ENCODE measurements at regions not wholly inside any gene's neighbourhood (a gene's known extent, or its start where the extent isn't known, plus 50 kb on each side); places are given as distances from the start of the nearest gene placed in this dataset.

GRCh38 chr6:9878535-9878934, 536.3 kb downstream of the TFAP2A start:
- WGBS, 2 donors = 30 to 34% methylated on average over 1 of the region's 1 CpG
- H3K36me3 ChIP-seq = no peaks in the 10 kb centered on the region
- H3K9me3 ChIP-seq = peaks cover 0 to 62% (median 10%) of the 10 kb centered on the region in 11 donors
- ATAC-seq (no peak), DNase-seq (no peak)
- no peak overlapping the region for H3K4me3 ChIP-seq
- TF ChIP-seq, protein P1, sequence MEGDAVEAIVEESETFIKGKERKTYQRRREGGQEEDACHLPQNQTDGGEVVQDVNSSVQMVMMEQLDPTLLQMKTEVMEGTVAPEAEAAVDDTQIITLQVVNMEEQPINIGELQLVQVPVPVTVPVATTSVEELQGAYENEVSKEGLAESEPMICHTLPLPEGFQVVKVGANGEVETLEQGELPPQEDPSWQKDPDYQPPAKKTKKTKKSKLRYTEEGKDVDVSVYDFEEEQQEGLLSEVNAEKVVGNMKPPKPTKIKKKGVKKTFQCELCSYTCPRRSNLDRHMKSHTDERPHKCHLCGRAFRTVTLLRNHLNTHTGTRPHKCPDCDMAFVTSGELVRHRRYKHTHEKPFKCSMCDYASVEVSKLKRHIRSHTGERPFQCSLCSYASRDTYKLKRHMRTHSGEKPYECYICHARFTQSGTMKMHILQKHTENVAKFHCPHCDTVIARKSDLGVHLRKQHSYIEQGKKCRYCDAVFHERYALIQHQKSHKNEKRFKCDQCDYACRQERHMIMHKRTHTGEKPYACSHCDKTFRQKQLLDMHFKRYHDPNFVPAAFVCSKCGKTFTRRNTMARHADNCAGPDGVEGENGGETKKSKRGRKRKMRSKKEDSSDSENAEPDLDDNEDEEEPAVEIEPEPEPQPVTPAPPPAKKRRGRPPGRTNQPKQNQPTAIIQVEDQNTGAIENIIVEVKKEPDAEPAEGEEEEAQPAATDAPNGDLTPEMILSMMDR (IDR thresholded peaks at IDR 0.05) = no peak
- H3K27ac ChIP-seq = no peak overlapping the region
- no peaks in the 10 kb centered on the region for H3K27me3 ChIP-seq
- H3K4me1 ChIP-seq = no peaks in the 10 kb centered on the region
- intact Hi-C loops (cut with DNase I) = no loop called here

DNA sequence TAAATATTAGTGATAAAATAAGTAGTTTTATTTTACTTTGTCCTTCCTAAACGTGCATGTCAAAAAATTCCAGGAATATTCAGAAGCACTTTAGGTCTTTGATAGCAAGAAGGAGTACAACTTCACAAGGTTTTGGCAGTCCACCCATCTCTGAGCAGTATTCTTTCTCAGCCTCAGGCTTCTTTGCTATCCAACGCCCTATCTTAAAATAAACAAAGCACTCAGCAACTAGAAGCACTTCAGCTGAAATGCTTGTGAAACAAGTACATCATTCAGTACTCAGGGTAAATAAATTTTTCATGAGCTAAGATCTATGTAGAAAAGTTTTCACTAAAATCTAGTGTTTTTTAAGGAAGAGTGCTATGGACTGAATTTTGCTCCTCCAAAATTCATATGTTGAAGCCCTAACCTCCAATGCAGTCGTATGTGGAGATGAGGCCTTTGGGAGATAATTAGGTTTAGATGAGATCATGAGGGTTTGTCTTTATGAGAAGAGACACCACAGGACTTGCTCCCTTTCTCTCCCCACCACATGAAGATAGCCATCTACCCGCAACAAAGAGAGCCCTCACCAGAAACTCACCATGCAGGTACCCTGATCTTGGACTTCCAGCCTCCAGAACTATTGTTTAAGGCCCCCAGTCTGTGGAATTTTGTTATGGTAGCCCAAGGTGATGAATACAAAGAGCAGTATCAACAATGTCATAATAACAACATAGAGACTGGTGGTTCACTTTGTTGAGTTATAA, 539.1 kb downstream of the TFAP2A start:
- DNase-seq (no peak), ATAC-seq (no peak)
- TF ChIP-seq, protein P1 (IDR thresholded peaks at IDR 0.05) = no peak
- Histone ChIP-seq H3K4me1 (no peaks in the 10 kb centered on the region), H3K27ac (no peak overlapping the region), H3K27me3 (no peaks in the 10 kb centered on the region), H3K36me3 (no peaks in the 10 kb centered on the region), H3K4me3 (no peak overlapping the region), H3K9me3 (peaks cover 0 to 50% (median 4%) of the 10 kb centered on the region in 11 donors)
- 44 to 48% methylated on average over 4 of the region's 4 CpGs for WGBS, 2 donors
- intact Hi-C loops (cut with DNase I) = no loop called here

DNA sequence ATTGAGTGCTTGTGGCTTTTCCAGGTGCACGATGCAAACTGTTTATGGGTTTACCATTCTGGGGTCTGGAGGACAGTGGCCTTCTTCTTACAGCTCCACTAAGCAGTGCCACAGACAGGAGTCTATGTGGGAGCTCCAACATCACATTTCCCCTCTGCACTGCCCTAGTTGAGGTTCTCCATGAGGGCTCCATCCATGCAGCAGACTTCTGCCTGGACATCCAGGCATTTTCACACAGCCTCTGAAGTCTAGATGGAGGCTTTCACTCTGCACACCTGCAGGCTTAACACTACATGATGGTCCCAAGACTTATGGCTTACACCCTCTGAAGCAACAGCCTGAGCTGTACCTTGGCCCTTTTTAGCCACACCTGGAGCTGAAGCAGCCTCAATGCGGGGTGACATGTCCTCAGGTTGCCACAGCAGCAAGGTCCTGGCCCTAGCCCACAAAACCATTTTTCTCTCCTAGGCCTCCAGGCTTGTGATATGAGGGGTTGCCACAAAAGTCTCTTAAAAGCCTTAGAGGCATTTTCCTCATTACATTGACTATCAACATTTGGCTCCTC, 552.2 kb downstream of the TFAP2A start:
- TF ChIP-seq, protein P1 (IDR thresholded peaks at IDR 0.05) = no peak
- intact Hi-C loops (cut with DNase I) = no loop called here
- WGBS, 2 donors = 63 to 67% methylated on average over 2 of the region's 2 CpGs

GRCh38 chr6:9851541-9852380, 563.1 kb downstream of the TFAP2A start:
- intact Hi-C loops (cut with DNase I) = no loop called here
- Histone ChIP-seq H3K4me3 (no peak overlapping the region), H3K9me3 (peaks cover 0 to 77% (median 31%) of the 10 kb centered on the region in 11 donors), H3K4me1 (no peaks in the 10 kb centered on the region), H3K27ac (no peak overlapping the region), H3K27me3 (no peaks in the 10 kb centered on the region), H3K36me3 (no peaks in the 10 kb centered on the region)
- WGBS, 2 donors = 72 to 74% methylated on average over 9 of the region's 9 CpGs
- ATAC-seq (peak in 1 of 8 donors; percentile 34), DNase-seq (no peak)
- TF ChIP-seq, protein P1 (IDR thresholded peaks at IDR 0.05) = no peak

More for the DNA sequence above, 552.2 kb downstream of the TFAP2A start:
- Histone ChIP-seq H3K36me3 (no peaks in the 10 kb centered on the region), H3K9me3 (peaks cover 0 to 55% (median 6%) of the 10 kb centered on the region in 11 donors), H3K27ac (no peak overlapping the region), H3K4me1 (no peaks in the 10 kb centered on the region), H3K27me3 (no peaks in the 10 kb centered on the region), H3K4me3 (no peak overlapping the region)
- ATAC-seq (no peak), DNase-seq (no peak)
